H9 (cell line): ENCODE measurements at regions not wholly inside any gene's neighbourhood (a gene's known extent, or its start where the extent isn't known, plus 50 kb on each side); places are given as distances from the start of the nearest gene placed in this dataset.

Experiments used
- DNase-seq: peaks from one replicate; pipeline ENCODE4 v3.0.0-alpha.2; 2017
- H2AFZ ChIP-seq: one replicate; pipeline ENCODE4 v1.6.1; 2013; ENCODE audit warnings: mild to moderate bottlenecking, low read length, control low read depth, moderate library complexity
- H2AK5ac ChIP-seq: 2 replicates; pipeline ENCODE4 v1.6.1; 2013; ENCODE audit warnings: low read length, control low read depth, mixed read lengths; ENCODE audit not compliant: insufficient read length
- H2BK120ac ChIP-seq: one replicate; pipeline ENCODE4 v1.6.1; 2013; ENCODE audit warnings: low read depth, mild to moderate bottlenecking, low read length, control low read depth, inconsistent platforms; ENCODE audit not compliant: poor library complexity, severe bottlenecking
- H2BK12ac ChIP-seq: 2 replicates; pipeline ENCODE4 v1.6.1; 2013; ENCODE audit warnings: low read length, control low read depth, mixed read lengths, low read depth; ENCODE audit not compliant: insufficient read length
- H2BK15ac ChIP-seq: 2 replicates; pipeline ENCODE4 v1.6.1; 2013; ENCODE audit warnings: low read depth, low read length, control low read depth
- H2BK20ac ChIP-seq: one replicate; pipeline ENCODE4 v1.6.1; 2013; ENCODE audit warnings: low read depth, mild to moderate bottlenecking, low read length, control low read depth, inconsistent platforms; ENCODE audit not compliant: poor library complexity, severe bottlenecking
- H2BK5ac ChIP-seq: 2 replicates; pipeline ENCODE4 v1.6.1; 2013; ENCODE audit warnings: low read length, control low read depth, mixed read lengths; ENCODE audit not compliant: insufficient read length
- H3K14ac ChIP-seq: 2 replicates; pipeline ENCODE4 v1.6.1; 2013; ENCODE audit warnings: low read length, control low read depth; ENCODE audit not compliant: insufficient read depth
- H3K18ac ChIP-seq: 2 replicates; pipeline ENCODE4 v1.6.1; 2013; ENCODE audit warnings: low read depth, mild to moderate bottlenecking, mixed read lengths, low read length, control low read depth; ENCODE audit not compliant: insufficient read length
- H3K23ac ChIP-seq: 2 replicates; pipeline ENCODE4 v1.6.1; 2013; ENCODE audit warnings: low read length, control low read depth, mixed read lengths, low read depth; ENCODE audit not compliant: insufficient read length
- H3K23me2 ChIP-seq: 2 replicates; pipeline ENCODE4 v1.6.1; 2013; ENCODE audit warnings: low read depth, mild to moderate bottlenecking, mixed read lengths, low read length, control low read depth; ENCODE audit not compliant: insufficient read length, poor library complexity, severe bottlenecking
- H3K27ac ChIP-seq: 2 replicates; pipeline ENCODE4 v1.5.1; 2013; ENCODE audit warnings: low read length, control low read depth, mixed read lengths, low read depth; ENCODE audit not compliant: insufficient read length
- H3K27me3 ChIP-seq: 2 replicates; pipeline ENCODE4 v1.6.1; 2013; ENCODE audit warnings: low read length, control low read depth, inconsistent platforms; ENCODE audit not compliant: insufficient read depth
- H3K4ac ChIP-seq: 2 replicates; pipeline ENCODE4 v1.6.1; 2013; ENCODE audit warnings: low read depth, mild to moderate bottlenecking, control low read depth, inconsistent platforms, low read length, moderate library complexity
- H3K4me1 ChIP-seq: 2 replicates; pipeline ENCODE4 v1.6.1; 2013; ENCODE audit warnings: low read length, control low read depth, inconsistent platforms; ENCODE audit not compliant: insufficient read depth
- H3K4me2 ChIP-seq: 2 replicates; pipeline ENCODE4 v1.6.1; 2013; ENCODE audit warnings: low read length, control low read depth, mixed read lengths; ENCODE audit not compliant: insufficient read length, insufficient read depth
- H3K56ac ChIP-seq: 2 replicates; pipeline ENCODE4 v1.6.1; 2013; ENCODE audit warnings: low read depth, mild to moderate bottlenecking, mixed read lengths, low read length, control low read depth; ENCODE audit not compliant: insufficient read length
- H3K79me1 ChIP-seq: 2 replicates; pipeline ENCODE4 v1.6.1; 2013; ENCODE audit warnings: low read depth, mild to moderate bottlenecking, moderate library complexity, low read length, control low read depth, inconsistent platforms; ENCODE audit not compliant: insufficient read depth, poor library complexity, severe bottlenecking
- H3K79me2 ChIP-seq: 2 replicates; pipeline ENCODE4 v1.6.1; 2013; ENCODE audit warnings: low read length, control low read depth, inconsistent platforms; ENCODE audit not compliant: insufficient read depth
- H3K9ac ChIP-seq: 2 replicates; pipeline ENCODE4 v1.6.1; 2013; ENCODE audit warnings: low read length, control low read depth, mixed read lengths; ENCODE audit not compliant: insufficient read length; ENCODE audit errors: extremely low read depth
- H3K9me3 ChIP-seq: one replicate; pipeline ENCODE4 v1.6.1; 2013; ENCODE audit warnings: low read depth, low read length, inconsistent platforms; ENCODE audit not compliant: control insufficient read depth
- H3T11ph ChIP-seq: one replicate; pipeline ENCODE4 v1.6.1; 2013; ENCODE audit warnings: mild to moderate bottlenecking, low read length, control low read depth, inconsistent platforms
- H4K20me1 ChIP-seq: one replicate; pipeline ENCODE4 v1.6.1; 2013; ENCODE audit not compliant: control insufficient read depth, insufficient read length, insufficient read depth
- H4K5ac ChIP-seq: 2 replicates; pipeline ENCODE4 v1.6.1; 2013; ENCODE audit warnings: low read depth, mild to moderate bottlenecking, mixed read lengths, low read length, control low read depth; ENCODE audit not compliant: insufficient read length
- H4K8ac ChIP-seq: replicated peaks from 2 replicates; pipeline ENCODE4 v1.6.1; 2013; ENCODE audit warnings: low read length, control low read depth, mixed read lengths, low read depth; ENCODE audit not compliant: insufficient read length
- H4K91ac ChIP-seq: 2 replicates; pipeline ENCODE4 v1.6.1; 2013; ENCODE audit warnings: low read depth, mild to moderate bottlenecking, moderate library complexity, mixed read lengths, low read length, control low read depth; ENCODE audit not compliant: insufficient read length
- H3K27ac Mint-ChIP-seq, 3 experiments: 2 replicates in 2 of 3; 3 replicates in 1 of 3; pipeline ENCODE4 v1.8.0; 2020 to 2021; ENCODE audit warnings: mixed read lengths in 3 of 3, mild to moderate bottlenecking in 1 of 3, moderate library complexity in 1 of 3
- H3K27me3 Mint-ChIP-seq: 2 replicates; pipeline ENCODE4 v1.8.0; 2021; ENCODE audit warnings: low read depth, mild to moderate bottlenecking, moderate library complexity, mixed read lengths
- H3K36me3 Mint-ChIP-seq, 3 experiments: 2 replicates in 2 of 3; 3 replicates in 1 of 3; pipeline ENCODE4 v1.8.0; 2020 to 2021; ENCODE audit warnings: low read depth in 3 of 3, mixed read lengths in 3 of 3; ENCODE audit not compliant: insufficient read depth in 1 of 3
- H3K4me1 Mint-ChIP-seq, 2 experiments: 2 replicates each; pipeline ENCODE4 v1.8.0; 2020; ENCODE audit warnings: mixed read lengths in 2 of 2
- H3K4me3 Mint-ChIP-seq, 2 experiments: 2 replicates in 1 of 2; 3 replicates in 1 of 2; pipeline ENCODE4 v1.8.0; 2020 to 2021; ENCODE audit warnings: mild to moderate bottlenecking in 2 of 2, mixed read lengths in 2 of 2, moderate library complexity in 1 of 2
- H3K9me3 Mint-ChIP-seq, 2 experiments: 2 replicates in 1 of 2; 3 replicates in 1 of 2; pipeline ENCODE4 v1.8.0; 2020; ENCODE audit warnings: mild to moderate bottlenecking in 2 of 2, mixed read lengths in 2 of 2, moderate library complexity in 1 of 2
- CTCF ChIP-seq: fragments of 200-600 bp; sonication (generic); conservative IDR thresholded peaks from 3 replicates; pipeline ENCODE4 v1.8.0; 2021; ENCODE audit warnings: antibody characterized with exemption, mild to moderate bottlenecking
- WGBS: extraction: QIAGEN DNeasy Blood & Tissue Kit; methylation state at CpG from one replicate; pipeline ENCODE4 v1.1.7; 2013; ENCODE audit warnings: missing lambda C conversion rate, low lambda C conversion rate, mixed read lengths; ENCODE audit not compliant: insufficient read length; ENCODE audit errors: extremely low coverage; 5-methylcytosine and 5-hydroxymethylcytosine counted together

GRCh38 chr10:90321132-90321816 is 536.6 kb downstream of the HTR7 start:
- no peak overlapping the region for H3K14ac ChIP-seq
- no peak overlapping the region for H3T11ph ChIP-seq
- H3K27me3 ChIP-seq = no peaks in the 10 kb centered on the region
- no peak overlapping the region for H4K8ac ChIP-seq
- peaks cover 2% of the 10 kb centered on the region; the same call in 1 of the 2 replicates for H3K27me3 Mint-ChIP-seq
- H3K4ac ChIP-seq = no peak overlapping the region
- H3K4me2 ChIP-seq = no peak overlapping the region
- no peaks in the 10 kb centered on the region for H4K20me1 ChIP-seq
- no CpG with 5 or more reads among the region's 3 CpGs for WGBS
- H3K9me3 Mint-ChIP-seq = peaks cover 0 to 3% of the 10 kb centered on the region in 2 experiments; a peak in 1 of 5 replicates
- no peaks in the 10 kb centered on the region for H3K79me1 ChIP-seq
- no peak overlapping the region for H2BK5ac ChIP-seq
- no peak overlapping the region for H3K27ac Mint-ChIP-seq
- H2BK20ac ChIP-seq = no peak overlapping the region
- H3K4me1 Mint-ChIP-seq = peaks cover 35% of the 10 kb centered on the region in 2 experiments
- H3K79me2 ChIP-seq = no peaks in the 10 kb centered on the region
- H2BK120ac ChIP-seq = no peak overlapping the region
- no peak overlapping the region for H2BK15ac ChIP-seq
- no peaks in the 10 kb centered on the region for H3K23me2 ChIP-seq
- no peak overlapping the region for H3K4me3 Mint-ChIP-seq
- no peak overlapping the region for H3K18ac ChIP-seq
- no peak overlapping the region for H3K9ac ChIP-seq
- H3K4me1 ChIP-seq = peaks cover 3% of the 10 kb centered on the region; the same call in 1 of the 2 replicates
- no peak overlapping the region for H4K5ac ChIP-seq
- no peak overlapping the region for H2AK5ac ChIP-seq
- no peak for DNase-seq
- no peak overlapping the region for H3K27ac ChIP-seq
- H4K91ac ChIP-seq = no peak overlapping the region
- no peaks in the 10 kb centered on the region for H3K9me3 ChIP-seq
- no peak overlapping the region for H2BK12ac ChIP-seq
- no peak for TF ChIP-seq CTCF
- H3K23ac ChIP-seq = no peak overlapping the region
- H3K56ac ChIP-seq = no peak overlapping the region
- no peak overlapping the region for H2AFZ ChIP-seq
- H3K36me3 Mint-ChIP-seq = no peaks in the 10 kb centered on the region; a peak in 1 of 7 replicates
